GM23338 (cell line): ENCODE measurements at regions not wholly inside any gene's neighbourhood (a gene's known extent, or its start where the extent isn't known, plus 50 kb on each side); places are given as distances from the start of the nearest gene placed in this dataset.

Experiments
- ATAC-seq: fragments of 200-7000 bp; cut with Tn5 transposase; 3 replicates; pipeline ENCODE4 v1.9.1; 2020
- DNase-seq: peaks from one replicate; pipeline ENCODE4 v3.0.0-alpha.2; 2015; ENCODE audit warnings: low spot score
- H2AFZ ChIP-seq: fragments of 200-600 bp; sonication (generic); 2 replicates; pipeline ENCODE4 v1.8.0; 2016; ENCODE audit warnings: antibody characterized with exemption, mild to moderate bottlenecking, moderate library complexity
- H3F3A ChIP-seq: fragments of 200-600 bp; sonication (generic); replicated peaks from 2 replicates; pipeline ENCODE4 v1.8.0; 2017; ENCODE audit warnings: antibody characterized with exemption, mixed run types, low read depth
- H3K27ac ChIP-seq: fragments of 200-600 bp; sonication (generic); 2 replicates; pipeline ENCODE4 v1.6.1; 2016; ENCODE audit warnings: low read depth
- H3K27me3 ChIP-seq: fragments of 200-600 bp; sonication (generic); 2 replicates; pipeline ENCODE4 v1.8.0; 2016; ENCODE audit warnings: mild to moderate bottlenecking, mixed run types, moderate library complexity; ENCODE audit not compliant: insufficient read depth
- H3K36me3 ChIP-seq: fragments of 200-600 bp; sonication (generic); 2 replicates; pipeline ENCODE4 v1.8.0; 2016; ENCODE audit warnings: mild to moderate bottlenecking; ENCODE audit not compliant: insufficient read depth
- H3K4me1 ChIP-seq: fragments of 200-600 bp; sonication (generic); 2 replicates; pipeline ENCODE4 v1.8.0; 2016; ENCODE audit warnings: mild to moderate bottlenecking, moderate library complexity; ENCODE audit not compliant: insufficient read depth
- H3K4me2 ChIP-seq: fragments of 200-600 bp; sonication (generic); 2 replicates; pipeline ENCODE4 v1.7.1; 2017; ENCODE audit warnings: mixed run types
- H3K4me3 ChIP-seq: fragments of 200-600 bp; sonication (generic); 2 replicates; pipeline ENCODE4 v1.6.1; 2016; ENCODE audit warnings: mixed run types
- H3K79me2 ChIP-seq: fragments of 200-600 bp; sonication (generic); replicated peaks from 2 replicates; pipeline ENCODE4 v1.8.0; 2017; ENCODE audit warnings: mild to moderate bottlenecking; ENCODE audit not compliant: insufficient read depth
- H3K9me2 ChIP-seq: fragments of 200-600 bp; sonication (generic); 2 replicates; pipeline ENCODE4 v1.8.0; 2017; ENCODE audit not compliant: insufficient read depth
- H4K20me1 ChIP-seq: fragments of 200-600 bp; sonication (generic); replicated peaks from 2 replicates; pipeline ENCODE4 v1.8.0; 2017; ENCODE audit warnings: mild to moderate bottlenecking; ENCODE audit not compliant: insufficient read depth
- H3K27ac Mint-ChIP-seq: 2 replicates; pipeline ENCODE4 v1.8.0; 2020; ENCODE audit warnings: inconsistent platforms, mild to moderate bottlenecking, moderate library complexity, mixed read lengths
- H3K27me3 Mint-ChIP-seq: 3 replicates; pipeline ENCODE4 v1.8.0; 2022; ENCODE audit warnings: low read depth, mild to moderate bottlenecking, moderate library complexity, mixed read lengths, inconsistent platforms; ENCODE audit not compliant: insufficient read depth, poor library complexity
- H3K36me3 Mint-ChIP-seq: 3 replicates; pipeline ENCODE4 v1.8.0; 2021; ENCODE audit warnings: low read depth, mild to moderate bottlenecking, inconsistent platforms, moderate library complexity, mixed read lengths
- H3K4me1 Mint-ChIP-seq: 3 replicates; pipeline ENCODE4 v1.8.0; 2020; ENCODE audit warnings: mild to moderate bottlenecking, inconsistent platforms, mixed read lengths
- H3K4me3 Mint-ChIP-seq: 3 replicates; pipeline ENCODE4 v1.8.0; 2021; ENCODE audit warnings: moderate library complexity, mild to moderate bottlenecking, inconsistent platforms, mixed read lengths
- H3K9me3 Mint-ChIP-seq: 3 replicates; pipeline ENCODE4 v1.8.0; 2020; ENCODE audit warnings: moderate library complexity, mild to moderate bottlenecking, inconsistent platforms, mixed read lengths
- CREB1 ChIP-seq: fragments of 250-450 bp; sonication (Bioruptor Pico); IDR thresholded peaks from 2 replicates; pipeline ENCODE4 v1.5.0; 2020; ENCODE audit warnings: low read depth, mild to moderate bottlenecking, moderate library complexity
- CTCF ChIP-seq, 2 experiments: fragments of 200-600 bp in 1 of 2; sonication (generic) in 1 of 2; conservative IDR thresholded peaks; 2 replicates each; pipeline versions ENCODE4 v1.5.1 to v1.6.1; 2016 to 2017; ENCODE audit warnings: antibody characterized with exemption in 2 of 2, low read depth in 2 of 2, mild to moderate bottlenecking in 2 of 2, moderate library complexity in 1 of 2
- EZH2 ChIP-seq: fragments of 200-600 bp; sonication (generic); IDR thresholded peaks from one replicate; pipeline ENCODE4 v1.8.0; 2017; ENCODE audit warnings: antibody characterized with exemption, mild to moderate bottlenecking, low read depth; ENCODE audit not compliant: unreplicated experiment
- JUNB ChIP-seq: IDR thresholded peaks from one replicate; pipeline ENCODE4 v1.6.1; 2016; ENCODE audit warnings: antibody characterized with exemption; ENCODE audit not compliant: unreplicated experiment
- POLR2AphosphoS5 ChIP-seq: IDR thresholded peaks from 2 replicates; pipeline ENCODE4 v1.6.1; 2016; ENCODE audit warnings: antibody characterized with exemption, low read depth
- REST ChIP-seq: IDR thresholded peaks from one replicate; pipeline ENCODE4 v1.6.1; 2018; ENCODE audit warnings: antibody characterized with exemption; ENCODE audit not compliant: unreplicated experiment
- ZNF114 ChIP-seq: fragments of 250-450 bp; sonication (Bioruptor Pico); IDR thresholded peaks from 2 replicates; pipeline ENCODE4 v1.5.0; 2020; ENCODE audit warnings: mild to moderate bottlenecking, moderate library complexity
- ZNF331 ChIP-seq: fragments of 250-450 bp; sonication (Bioruptor Pico); IDR thresholded peaks from 2 replicates; pipeline ENCODE4 v1.5.0; 2020; ENCODE audit warnings: low read depth, mild to moderate bottlenecking, moderate library complexity
- ZNF462 ChIP-seq: fragments of 250-450 bp; sonication (Bioruptor Pico); IDR thresholded peaks from 2 replicates; pipeline ENCODE4 v1.5.0; 2020; ENCODE audit warnings: mild to moderate bottlenecking, moderate library complexity

GRCh38 chrX:67104982-67105757 is 438.7 kb upstream of the AR start:
- Histone ChIP-seq H3K27ac (no peak overlapping the region), H4K20me1 (no peaks in the 10 kb centered on the region), H3K4me3 (no peak overlapping the region), H3K4me2 (no peak overlapping the region), H2AFZ (no peak overlapping the region), H3K9me2 (no peaks in the 10 kb centered on the region), H3K4me1 (no peaks in the 10 kb centered on the region), H3K36me3 (no peaks in the 10 kb centered on the region), H3F3A (no peaks in the 10 kb centered on the region), H3K27me3 (no peaks in the 10 kb centered on the region), H3K79me2 (no peaks in the 10 kb centered on the region)
- TF ChIP-seq POLR2AphosphoS5, result no peak
- no peak for TF ChIP-seq CREB1 (CRISPR knock-in tag)
- no peak for TF ChIP-seq ZNF114 (CRISPR knock-in tag)
- no peak for TF ChIP-seq REST
- TF ChIP-seq EZH2, result no peak
- TF ChIP-seq ZNF331 (CRISPR knock-in tag), result no peak
- TF ChIP-seq JUNB, result no peak
- TF ChIP-seq CTCF (conservative IDR thresholded peaks at IDR 0.05; ENCODE audit: low read depth in 2 of 2), result no peak
- TF ChIP-seq ZNF462, result no peak
- Mint-ChIP-seq H3K27ac (no peak overlapping the region), H3K27me3 (no peaks in the 10 kb centered on the region), H3K36me3 (no peaks in the 10 kb centered on the region), H3K4me3 (no peak overlapping the region), H3K9me3 (no peaks in the 10 kb centered on the region), H3K4me1 (no peaks in the 10 kb centered on the region)
- DNase-seq (no peak), ATAC-seq (no peak)
